ENCODE measurements at regions not wholly inside any gene's neighbourhood (a gene's known extent, or its start where the extent isn't known, plus 50 kb on each side); places are given as distances from the start of the nearest gene placed in this dataset.

DNA sequence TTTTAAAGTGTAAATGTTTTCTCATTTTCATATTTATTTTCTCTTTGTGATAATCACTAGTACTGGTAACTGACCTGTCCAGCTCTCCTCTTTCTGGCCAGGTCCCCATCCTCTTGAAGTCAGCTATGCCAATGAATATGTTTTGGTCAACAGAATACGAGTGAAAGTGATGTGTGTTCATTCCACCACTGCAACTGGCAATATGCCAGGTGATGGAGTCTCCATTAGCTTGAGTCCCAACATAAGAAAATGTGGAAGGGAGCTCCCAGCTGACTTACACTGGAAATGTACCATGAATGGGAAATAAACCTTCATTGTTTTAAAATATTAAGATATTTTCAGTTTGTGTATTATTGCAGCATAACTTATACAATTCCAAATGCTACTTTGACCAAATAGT is 75.8 kb downstream of the CCDC34 start:
- no peak for DNase-seq

GRCh38 chr11:27285761-27286160 is 77.3 kb downstream of the CCDC34 start:
- no peak for DNase-seq

- DNase-seq, result no peak
Measured at GRCh38 chr11:27282806-27283205, 80.2 kb downstream of the CCDC34 start.

DNA sequence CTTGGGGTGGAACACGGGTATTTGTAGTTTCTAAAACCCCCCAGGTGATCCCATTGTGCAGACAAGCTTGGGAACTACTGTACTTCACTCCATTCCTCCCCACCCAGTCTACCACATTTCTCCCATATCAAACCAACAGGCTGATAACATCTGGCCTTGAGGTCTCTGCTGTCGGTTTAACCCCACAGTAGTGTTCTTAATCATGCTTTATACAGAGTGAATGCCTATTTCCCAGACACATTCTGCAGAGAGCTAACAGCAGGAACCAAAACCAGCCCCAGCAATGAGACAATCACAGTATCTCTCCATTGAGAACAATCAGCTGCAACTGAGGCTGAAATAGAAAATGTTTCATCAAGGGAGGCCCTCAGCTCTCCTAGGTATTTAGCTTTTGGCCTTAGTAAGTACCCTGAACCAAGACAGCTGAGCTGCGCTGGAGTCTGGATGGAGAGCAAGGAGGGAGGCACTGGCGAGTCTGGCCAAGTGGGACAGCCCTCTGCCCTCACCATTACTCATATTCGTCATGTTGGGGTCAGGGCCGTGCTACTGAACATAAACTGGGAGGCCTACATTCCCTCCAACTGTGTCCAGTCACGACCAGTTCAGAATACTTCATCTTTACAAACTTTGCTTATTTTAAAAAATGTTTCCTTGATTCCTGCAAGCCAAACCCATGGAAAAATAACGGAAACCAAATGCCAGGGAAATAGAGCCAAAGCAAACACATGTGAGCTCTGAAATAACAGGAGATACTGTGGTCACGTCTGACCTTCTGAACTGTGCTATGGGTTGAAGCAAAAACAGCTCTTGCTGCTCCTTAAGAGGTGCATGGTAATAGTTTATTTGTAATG is 81.0 kb downstream of the CCDC34 start:
- DNase-seq, result no peak

DNA sequence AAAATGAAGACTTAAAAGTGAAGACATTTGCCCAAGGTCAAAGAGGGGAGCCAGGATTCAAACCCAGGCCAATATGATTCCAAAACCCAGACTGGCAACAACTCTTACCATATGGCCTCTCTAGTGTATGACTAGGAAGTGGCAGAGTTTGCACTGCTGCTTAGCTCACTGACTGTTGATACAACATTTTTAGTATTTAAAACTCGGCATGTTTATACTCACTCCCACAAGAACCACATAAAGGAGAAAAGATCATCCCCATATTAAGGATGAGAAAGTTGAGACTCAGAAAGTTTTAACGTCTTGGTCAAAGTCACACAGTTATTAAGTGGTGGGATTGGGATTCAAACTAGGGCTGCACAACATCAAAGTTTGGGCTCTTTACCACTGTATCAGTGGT is 81.7 kb downstream of the CCDC34 start:
- no peak for DNase-seq

DNA sequence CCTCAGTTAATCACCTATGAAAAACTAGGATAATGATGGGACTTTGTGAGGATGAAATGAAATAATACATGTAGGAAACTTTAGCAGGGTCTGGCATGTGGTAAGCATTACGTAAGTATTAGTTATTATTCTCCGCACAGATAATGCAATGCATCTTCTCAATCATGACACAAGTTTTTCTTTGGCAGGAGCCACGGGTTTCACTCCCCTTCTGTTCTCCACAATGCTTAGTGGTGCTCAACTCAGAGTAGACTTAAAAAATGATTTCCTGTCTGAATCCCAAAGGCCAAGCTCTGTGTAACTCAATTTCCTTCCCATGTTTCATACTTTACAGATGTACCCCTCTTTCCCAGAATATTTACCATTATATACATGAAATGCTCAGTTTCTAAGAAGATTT is 82.9 kb downstream of the CCDC34 start:
- DNase-seq, result no peak

DNA sequence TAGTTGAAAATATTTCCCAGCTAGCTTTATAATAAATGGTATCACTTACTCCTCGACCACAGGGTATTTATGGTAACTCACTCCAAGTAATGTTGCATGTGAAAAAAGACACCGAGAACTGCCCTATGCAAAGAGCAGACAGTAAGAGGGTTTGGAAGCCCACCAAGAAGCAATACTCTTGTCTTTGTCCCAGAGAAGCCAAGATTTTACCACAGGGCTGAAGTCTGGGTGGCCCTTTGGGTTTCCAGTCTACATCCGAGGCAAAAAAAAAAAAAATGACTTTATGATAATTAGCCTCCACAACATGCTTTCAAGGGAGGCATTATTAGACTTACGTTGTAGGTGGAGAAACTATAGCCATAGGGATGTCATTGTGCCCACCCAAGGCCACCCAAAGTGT is 83.6 kb downstream of the CCDC34 start:
- no peak for DNase-seq

- DNase-seq, result no peak
Measured at GRCh38 chr11:27277843-27278242, 85.2 kb downstream of the CCDC34 start.

GRCh38 chr11:27276141-27276540 is 86.9 kb downstream of the CCDC34 start:
- no peak for DNase-seq

- DNase-seq, result no peak
Measured at GRCh38 chr11:27274854-27275395, 88.1 kb downstream of the CCDC34 start.

GRCh38 chr11:27266125-27266524 is 96.9 kb downstream of the CCDC34 start:
- DNase-seq, result no peak

GRCh38 chr11:27263986-27264385 is 99.0 kb downstream of the CCDC34 start:
- DNase-seq, result no peak

GRCh38 chr11:27263046-27263445 is 100.0 kb downstream of the CCDC34 start:
- DNase-seq, result no peak

DNA sequence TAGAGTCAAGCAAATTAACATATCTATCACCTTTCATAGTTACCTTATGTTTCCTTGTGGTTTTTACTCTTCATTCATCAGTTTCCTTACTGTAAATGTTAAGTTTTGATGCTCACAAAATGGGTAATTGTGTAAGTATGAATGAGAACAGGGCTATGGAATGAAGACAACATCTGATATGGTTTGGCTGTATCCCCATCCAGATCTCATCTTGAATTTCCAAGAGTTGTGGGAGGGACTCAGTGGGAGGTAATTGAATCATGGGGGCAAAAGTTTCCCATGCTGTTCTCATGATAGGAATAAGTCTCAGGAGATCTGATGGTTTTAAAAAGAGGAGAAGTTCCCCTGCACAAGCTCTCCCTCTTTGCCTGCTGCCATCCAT is 107.6 kb downstream of the CCDC34 start:
- no peak for DNase-seq

GRCh38 chr11:27254744-27255446 is 108.1 kb downstream of the CCDC34 start:
- DNase-seq, result no peak

- DNase-seq, result no peak
Measured at GRCh38 chr11:27253224-27253623, 109.8 kb downstream of the CCDC34 start.

GRCh38 chr11:27250867-27251665 is 111.9 kb downstream of the CCDC34 start:
- DNase-seq, result no peak

DNA sequence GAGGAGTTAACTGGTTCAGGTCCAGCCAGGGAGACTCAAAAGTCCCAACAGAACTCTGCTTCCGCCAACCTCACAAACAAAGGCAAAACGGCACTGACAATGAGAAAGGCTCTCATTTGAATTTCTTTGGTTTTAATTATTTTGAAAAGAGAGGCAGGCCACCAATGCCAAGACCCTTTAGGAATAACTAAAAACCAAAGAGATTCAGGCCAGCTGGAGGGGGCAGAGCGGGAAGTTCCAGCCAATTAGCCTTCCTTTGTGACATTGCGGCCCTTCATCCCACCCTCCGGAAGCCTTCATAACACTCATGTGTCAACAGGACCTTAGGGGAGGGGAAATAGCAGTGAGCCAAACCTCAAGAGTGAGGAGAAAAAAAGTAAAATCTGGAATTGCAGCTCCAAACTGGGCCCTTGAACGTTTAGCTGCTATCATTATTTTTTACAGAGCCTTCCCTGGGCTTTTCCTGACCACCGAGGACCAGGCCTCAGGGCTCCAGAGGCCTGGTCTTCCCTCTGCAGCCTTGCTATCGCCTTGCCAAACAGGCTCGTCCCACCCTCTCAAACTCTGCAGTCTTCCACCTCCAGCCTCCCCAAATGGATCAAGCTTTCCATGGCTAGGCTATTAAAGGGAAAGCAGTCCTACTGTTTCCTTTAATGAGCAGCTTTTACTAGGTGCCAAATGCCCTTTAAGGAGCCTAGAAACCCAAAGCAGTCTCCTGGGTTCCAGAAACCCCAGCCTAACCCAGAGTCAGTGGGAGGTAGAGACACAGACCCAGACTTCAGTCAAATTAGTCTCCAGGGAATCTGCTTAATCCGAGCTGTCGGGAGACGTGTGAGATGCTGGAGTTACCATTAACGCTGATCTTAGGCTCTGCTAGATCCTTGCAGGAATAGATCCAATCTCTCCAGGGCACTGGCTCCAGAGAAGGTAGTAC is 114.2 kb downstream of the CCDC34 start:
- DNase-seq, result no peak

- DNase-seq, result no peak
Measured at GRCh38 chr11:27247660-27248059, 115.4 kb downstream of the CCDC34 start.

GRCh38 chr11:27246925-27247324 is 116.1 kb downstream of the CCDC34 start:
- DNase-seq, result no peak

DNA sequence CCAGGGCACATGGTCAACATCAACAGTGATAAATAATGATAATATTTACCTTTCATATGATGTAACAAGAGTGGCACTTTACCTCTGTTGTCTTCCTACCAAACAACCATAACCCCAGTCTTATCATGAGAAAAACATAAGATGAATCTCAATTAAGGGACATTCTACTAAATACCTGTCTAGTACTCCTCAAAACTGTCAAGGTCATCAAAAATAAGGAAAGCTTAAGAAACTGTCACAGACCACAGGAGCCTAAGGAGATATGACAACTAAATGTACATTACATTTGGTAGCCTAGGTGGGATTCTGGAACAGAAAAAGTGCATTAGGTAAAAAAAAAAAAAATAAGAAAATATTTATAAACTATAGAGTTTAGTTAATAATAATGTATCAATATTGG is 118.1 kb downstream of the CCDC34 start:
- no peak for DNase-seq

GRCh38 chr11:27242591-27242990 is 120.4 kb downstream of the CCDC34 start:
- no peak for DNase-seq
